Transverse colon (tissue), 3 donors: ENCODE measurements at regions not wholly inside any gene's neighbourhood (a gene's known extent, or its start where the extent isn't known, plus 50 kb on each side); places are given as distances from the start of the nearest gene placed in this dataset.

Source experiments
- CTCF ChIP-seq, 5 experiments: fragments of 200-600 bp in 3 of 5; fragments of 450-650 bp in 2 of 5; sonication (generic) in 3 of 5; IDR thresholded peaks; 1 replicate in 2 of 5; 2 replicates in 3 of 5; pipeline ENCODE4 v1.5.1; 2016 to 2017; ENCODE audit warnings: antibody characterized with exemption in 5 of 5, inconsistent platforms in 3 of 5, mild to moderate bottlenecking in 2 of 5, moderate library complexity in 1 of 5
- POLR2A ChIP-seq: fragments of 450-650 bp; IDR thresholded peaks from one replicate; pipeline ENCODE4 v1.6.1; 2016; ENCODE audit warnings: antibody characterized with exemption, mild to moderate bottlenecking, moderate library complexity

- TF ChIP-seq CTCF (IDR thresholded peaks at IDR 0.05) (no peak), POLR2A (no peak)
Observed at GRCh38 chr2:10981941-10982431, 70.3 kb downstream of the KCNF1 start.
